CD14-positive monocyte (primary cell): ENCODE measurements at regions not wholly inside any gene's neighbourhood (a gene's known extent, or its start where the extent isn't known, plus 50 kb on each side); places are given as distances from the start of the nearest gene placed in this dataset.
"Not testable (repeated sequence)": the region's sequence is repeated elsewhere in the genome, so short reads cannot be mapped to it uniquely, and the experiment has no call there.

Experiments used
- DNase-seq, 3 donors: peaks; one replicate each; pipeline ENCODE4 v3.0.0-alpha.2; 2011 to 2022
- H2AFZ ChIP-seq: 2 replicates; pipeline ENCODE4 v1.6.0; 2012; ENCODE audit warnings: mild to moderate bottlenecking, low read depth, low read length, inconsistent platforms; ENCODE audit not compliant: insufficient read depth, poor library complexity, severe bottlenecking
- H3K27ac ChIP-seq, 2 donors: 1 replicate in 1 of 2; 2 replicates in 1 of 2; pipeline ENCODE4 v1.5.1; 2012 to 2013; ENCODE audit warnings: low read length in 2 of 2, control low read depth in 1 of 2, inconsistent platforms in 1 of 2, low read depth in 1 of 2, mild to moderate bottlenecking in 1 of 2
- H3K27me3 ChIP-seq, 2 donors: one replicate each; pipeline versions ENCODE4 v1.6.0 to v1.6.1; 2011 to 2013; ENCODE audit warnings: low read length in 2 of 2; ENCODE audit not compliant: control insufficient read depth in 2 of 2, insufficient read depth in 2 of 2
- H3K36me3 ChIP-seq, 2 donors: replicated peaks in 1 of 2; 1 replicate in 1 of 2; 2 replicates in 1 of 2; pipeline versions ENCODE4 v1.5.1 to v1.6.1; 2012 to 2013; ENCODE audit warnings: low read length in 2 of 2, control low read depth in 1 of 2, inconsistent platforms in 1 of 2, mild to moderate bottlenecking in 1 of 2; ENCODE audit not compliant: insufficient read depth in 2 of 2, control insufficient read depth in 1 of 2
- H3K4me1 ChIP-seq, 2 donors: 1 replicate in 1 of 2; 2 replicates in 1 of 2; pipeline versions ENCODE4 v1.5.1 to v1.6.1; 2012 to 2013; ENCODE audit warnings: low read length in 2 of 2, control low read depth in 1 of 2, inconsistent platforms in 1 of 2, mild to moderate bottlenecking in 1 of 2, moderate library complexity in 1 of 2; ENCODE audit not compliant: insufficient read depth in 2 of 2, control insufficient read depth in 1 of 2
- H3K4me2 ChIP-seq: replicated peaks from 2 replicates; pipeline ENCODE3; 2012; ENCODE audit warnings: low read length, moderate library complexity, mild to moderate bottlenecking; ENCODE audit not compliant: poor library complexity, severe bottlenecking; ENCODE audit errors: extremely low read depth
- H3K4me3 ChIP-seq, 3 experiments: fragments of 200-600 bp in 1 of 3; sonication (generic) in 1 of 3; replicated peaks in 1 of 3; 1 replicate in 2 of 3; 2 replicates in 1 of 3; pipeline ENCODE4 v1.5.1; 2011 to 2013; ENCODE audit warnings: low read length in 3 of 3, mild to moderate bottlenecking in 3 of 3, control low read depth in 2 of 3, low read depth in 2 of 3, inconsistent platforms in 1 of 3, moderate library complexity in 1 of 3
- H3K79me2 ChIP-seq: 2 replicates; pipeline ENCODE4 v1.6.0; 2012; ENCODE audit warnings: mild to moderate bottlenecking, control low read depth, inconsistent platforms, low read length, moderate library complexity; ENCODE audit not compliant: insufficient read depth
- H3K9ac ChIP-seq: 2 replicates; pipeline ENCODE4 v1.6.0; 2017; ENCODE audit warnings: low read length, mild to moderate bottlenecking; ENCODE audit not compliant: insufficient read depth, poor library complexity, severe bottlenecking
- H3K9me3 ChIP-seq, 2 donors: replicated peaks in 1 of 2; 1 replicate in 1 of 2; 2 replicates in 1 of 2; pipeline versions ENCODE4 v1.5.1 to v1.6.1; 2012 to 2013; ENCODE audit warnings: low read length in 2 of 2, control low read depth in 1 of 2; ENCODE audit not compliant: control insufficient read depth in 1 of 2, insufficient read depth in 1 of 2
- H4K20me1 ChIP-seq: 2 replicates; pipeline ENCODE4 v1.6.0; 2012; ENCODE audit warnings: mild to moderate bottlenecking, low read length, control low read depth, moderate library complexity; ENCODE audit not compliant: insufficient read depth
- H3K27ac Mint-ChIP-seq, 7 donors: one replicate each; pipeline ENCODE4 v1.8.0; 2020; ENCODE audit warnings: mild to moderate bottlenecking in 7 of 7, mixed read lengths in 7 of 7, moderate library complexity in 6 of 7, inconsistent platforms in 2 of 7
- H3K27me3 Mint-ChIP-seq, 3 donors: one replicate each; pipeline ENCODE4 v1.8.0; 2021 to 2022; ENCODE audit warnings: low read depth in 3 of 3, mild to moderate bottlenecking in 3 of 3, mixed read lengths in 3 of 3, moderate library complexity in 3 of 3, inconsistent platforms in 1 of 3
- H3K36me3 Mint-ChIP-seq, 2 donors: one replicate each; pipeline ENCODE4 v1.8.0; 2020; ENCODE audit warnings: mixed read lengths in 2 of 2, inconsistent platforms in 1 of 2, mild to moderate bottlenecking in 1 of 2
- H3K4me1 Mint-ChIP-seq: one replicate; pipeline ENCODE4 v1.8.0; 2020; ENCODE audit warnings: mild to moderate bottlenecking, mixed read lengths
- H3K4me3 Mint-ChIP-seq, 2 donors: one replicate each; pipeline ENCODE4 v1.8.0; 2020; ENCODE audit warnings: mild to moderate bottlenecking in 2 of 2, mixed read lengths in 2 of 2, moderate library complexity in 1 of 2
- H3K9me3 Mint-ChIP-seq, 7 donors: one replicate each; pipeline ENCODE4 v1.8.0; 2020 to 2022; ENCODE audit warnings: mixed read lengths in 7 of 7, mild to moderate bottlenecking in 6 of 7, moderate library complexity in 6 of 7, inconsistent platforms in 2 of 7
- WGBS: methylation state at CpG from one replicate; pipeline ENCODE4 v1.1.5; 2013; ENCODE audit warnings: missing lambda C conversion rate; ENCODE audit not compliant: insufficient coverage; 5-methylcytosine and 5-hydroxymethylcytosine counted together
- intact Hi-C, 2 donors: fragments of 100-400 bp; cut with micrococcal nuclease; formaldehyde crosslinking; loops; one replicate each; pipeline versions ENCODE4 v1.15.0 to v1.15.1; 2023
- TF ChIP-seq, protein P1 (sequence below): fragments of 200-600 bp; IDR thresholded peaks from one replicate; pipeline ENCODE4 v1.8.0; 2022; ENCODE audit warnings: antibody characterized with exemption, mild to moderate bottlenecking

DNA sequence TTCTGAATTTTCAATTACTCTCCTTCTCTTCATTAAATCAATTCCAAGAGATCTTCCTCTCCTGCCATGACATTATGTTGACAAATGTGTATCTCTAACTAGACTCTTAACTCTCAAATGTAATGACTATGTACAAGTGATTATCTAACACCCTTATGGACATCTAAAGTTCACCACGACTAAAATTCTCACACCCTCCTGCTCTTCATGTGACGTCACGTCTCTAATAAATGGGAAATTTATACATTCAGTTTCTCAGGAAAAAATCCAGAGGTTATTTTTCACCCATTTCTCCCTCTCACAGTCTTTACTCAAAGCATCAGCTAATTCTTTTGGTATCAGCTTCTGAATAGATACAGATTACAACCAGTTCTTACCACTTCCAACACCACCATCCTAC, 237.5 kb upstream of the EPHA6 start:
- H4K20me1 ChIP-seq: no peaks in the 10 kb centered on the region
- H3K9me3 ChIP-seq: peaks cover 14 to 29% of the 10 kb centered on the region in 2 donors
- H3K36me3 ChIP-seq: no peaks in the 10 kb centered on the region
- no peak overlapping the region for H3K4me2 ChIP-seq
- Mint-ChIP-seq H3K27me3 (no peaks in the 10 kb centered on the region), H3K4me3 (no peak overlapping the region), H3K27ac (no peak overlapping the region), H3K9me3 (peaks cover 16 to 38% (median 27%) of the 10 kb centered on the region in 7 donors), H3K4me1 (no peaks in the 10 kb centered on the region), H3K36me3 (no peaks in the 10 kb centered on the region)
- H2AFZ ChIP-seq: no peak overlapping the region
- H3K9ac ChIP-seq: no peak overlapping the region
- TF ChIP-seq, protein P1, sequence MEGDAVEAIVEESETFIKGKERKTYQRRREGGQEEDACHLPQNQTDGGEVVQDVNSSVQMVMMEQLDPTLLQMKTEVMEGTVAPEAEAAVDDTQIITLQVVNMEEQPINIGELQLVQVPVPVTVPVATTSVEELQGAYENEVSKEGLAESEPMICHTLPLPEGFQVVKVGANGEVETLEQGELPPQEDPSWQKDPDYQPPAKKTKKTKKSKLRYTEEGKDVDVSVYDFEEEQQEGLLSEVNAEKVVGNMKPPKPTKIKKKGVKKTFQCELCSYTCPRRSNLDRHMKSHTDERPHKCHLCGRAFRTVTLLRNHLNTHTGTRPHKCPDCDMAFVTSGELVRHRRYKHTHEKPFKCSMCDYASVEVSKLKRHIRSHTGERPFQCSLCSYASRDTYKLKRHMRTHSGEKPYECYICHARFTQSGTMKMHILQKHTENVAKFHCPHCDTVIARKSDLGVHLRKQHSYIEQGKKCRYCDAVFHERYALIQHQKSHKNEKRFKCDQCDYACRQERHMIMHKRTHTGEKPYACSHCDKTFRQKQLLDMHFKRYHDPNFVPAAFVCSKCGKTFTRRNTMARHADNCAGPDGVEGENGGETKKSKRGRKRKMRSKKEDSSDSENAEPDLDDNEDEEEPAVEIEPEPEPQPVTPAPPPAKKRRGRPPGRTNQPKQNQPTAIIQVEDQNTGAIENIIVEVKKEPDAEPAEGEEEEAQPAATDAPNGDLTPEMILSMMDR: no peak
- no peaks in the 10 kb centered on the region for H3K27me3 ChIP-seq
- no peak overlapping the region for H3K27ac ChIP-seq
- intact Hi-C loops: no loop called here
- no peak for DNase-seq
- no peaks in the 10 kb centered on the region for H3K4me1 ChIP-seq
- H3K79me2 ChIP-seq: no peaks in the 10 kb centered on the region
- 80% methylated on average over 2 of the region's 3 CpGs for WGBS
- no peak overlapping the region for H3K4me3 ChIP-seq

DNA sequence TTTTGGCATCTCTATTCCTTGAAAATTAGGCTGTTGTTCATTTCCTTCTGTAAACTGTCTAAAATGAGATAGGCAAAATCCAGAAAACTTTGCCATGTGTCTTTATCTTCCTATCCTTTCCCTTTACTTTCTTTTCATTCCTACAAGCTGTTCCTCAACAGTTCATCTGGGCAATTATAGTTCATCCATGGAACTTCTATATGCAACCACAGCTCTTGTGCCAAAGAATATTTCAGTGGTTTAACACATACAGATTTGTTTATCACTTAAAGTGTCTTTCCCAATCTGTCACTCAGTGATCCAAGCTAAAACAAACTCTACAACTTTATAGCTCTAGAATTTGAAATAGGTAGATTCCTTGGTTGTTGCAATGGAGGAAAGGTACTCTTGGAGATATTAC, 230.3 kb upstream of the EPHA6 start:
- no peak overlapping the region for H3K4me3 ChIP-seq
- Mint-ChIP-seq H3K27ac (no peak overlapping the region), H3K36me3 (no peaks in the 10 kb centered on the region), H3K4me3 (no peak overlapping the region), H3K27me3 (no peaks in the 10 kb centered on the region), H3K9me3 (peaks cover 0 to 5% (median 0%) of the 10 kb centered on the region in 7 donors), H3K4me1 (no peaks in the 10 kb centered on the region)
- H3K4me1 ChIP-seq: no peaks in the 10 kb centered on the region
- intact Hi-C loops: no loop called here
- no peak overlapping the region for H3K27ac ChIP-seq
- TF ChIP-seq, protein P1: no peak
- H3K36me3 ChIP-seq: no peaks in the 10 kb centered on the region
- no peak overlapping the region for H3K9ac ChIP-seq
- no peak overlapping the region for H2AFZ ChIP-seq
- H4K20me1 ChIP-seq: no peaks in the 10 kb centered on the region
- no peak overlapping the region for H3K4me2 ChIP-seq
- DNase-seq: no peak
- no peaks in the 10 kb centered on the region for H3K79me2 ChIP-seq
- no peaks in the 10 kb centered on the region for H3K9me3 ChIP-seq
- H3K27me3 ChIP-seq: no peaks in the 10 kb centered on the region

DNA sequence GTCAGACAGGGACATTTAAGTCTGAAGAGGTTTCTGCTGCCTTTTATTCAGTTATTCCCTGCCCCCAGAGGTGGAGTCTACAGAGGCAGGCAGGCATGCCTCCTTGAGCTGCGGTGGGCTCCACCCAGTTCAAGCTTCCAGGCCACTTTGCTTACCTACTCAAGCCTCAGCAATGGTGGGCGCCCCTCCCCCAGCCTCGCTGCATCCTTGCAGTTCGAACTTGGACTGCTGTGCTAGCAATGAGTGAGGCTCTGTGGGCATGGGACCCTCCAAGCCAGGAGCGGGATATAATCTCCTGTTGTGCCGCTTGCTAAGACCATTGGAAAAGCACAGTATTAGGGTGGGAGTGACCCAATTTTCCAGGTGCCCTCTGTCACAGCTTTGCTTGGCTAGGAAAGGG, 207.5 kb upstream of the EPHA6 start:
- H4K20me1 ChIP-seq, DNase-seq, H3K4me1 ChIP-seq, H3K4me1 Mint-ChIP-seq, H3K9me3 ChIP-seq, intact Hi-C loops, H3K36me3 Mint-ChIP-seq, H3K4me3 ChIP-seq, H3K4me3 Mint-ChIP-seq, H3K27me3 Mint-ChIP-seq, H3K9ac ChIP-seq, H3K27ac ChIP-seq, H3K36me3 ChIP-seq, H3K79me2 ChIP-seq, H2AFZ ChIP-seq, H3K4me2 ChIP-seq, H3K27ac Mint-ChIP-seq, H3K27me3 ChIP-seq: not testable (repeated sequence)
- WGBS: 92% methylated on average over 3 of the region's 6 CpGs
- H3K9me3 Mint-ChIP-seq: peaks cover 0 to 21% (median 11%) of the 10 kb centered on the region in 7 donors
